A549 (cell line): ENCODE measurements at regions not wholly inside any gene's neighbourhood (a gene's known extent, or its start where the extent isn't known, plus 50 kb on each side); places are given as distances from the start of the nearest gene placed in this dataset.

Source experiments
- ATAC-seq, 2 experiments: fragments of 200-7000 bp in 1 of 2; fragments of >200 bp in 1 of 2; cut with Nextera tagmentation in 1 of 2; cut with Tn5 transposase in 1 of 2; 3 replicates each; pipeline versions ENCODE4 v1.8.0 to v1.9.1; 2018 to 2020; ENCODE audit warnings: mild to moderate bottlenecking in 1 of 2, moderate library complexity in 1 of 2
- CTCF ChIA-PET: fragments of 300-600 bp; sonication (Branson Sonifier 250); formaldehyde crosslinking; extraction: SDS; loops from one replicate; lab custom pipeline; 2021; ENCODE audit warnings: antibody characterized with exemption, inconsistent platforms; lab: Yijun Ruan, JAX
- POLR2A ChIA-PET: fragments of 350-600 bp; formaldehyde crosslinking; extraction: SDS; loops from one replicate; lab custom pipeline; 2021; ENCODE audit warnings: antibody characterized with exemption, inconsistent platforms; lab: Yijun Ruan, JAX
- DNase-seq, 2 experiments: peaks; one replicate each; pipeline versions ENCODE4 v3.0.0 to v3.0.0-alpha.2; 2011 to 2016; ENCODE audit warnings: low read depth in 1 of 2, low spot score in 1 of 2
- FAIRE-seq: peaks from 2 replicates; lab custom pipeline; 2011; peaks lifted over from hg19 to GRCh38; lab: Jason Lieb, UNC
- H3K27ac ChIP-seq, 2 experiments: fragments of >200 bp; sonication (Bioruptor Twin); formaldehyde crosslinking; 3 replicates each; pipeline ENCODE4 v1.5.1; 2016 to 2017
- H3K4me1 ChIP-seq: fragments of >200 bp; sonication (Bioruptor Twin); formaldehyde crosslinking; 3 replicates; pipeline ENCODE4 v1.6.1; 2016
- H3K4me2 ChIP-seq: fragments of >200 bp; sonication (Bioruptor Twin); formaldehyde crosslinking; 3 replicates; pipeline ENCODE4 v1.6.1; 2016
- H3K4me3 ChIP-seq: fragments of >200 bp; sonication (Bioruptor Twin); formaldehyde crosslinking; 3 replicates; pipeline ENCODE4 v1.5.1; 2016
- H3K9me3 ChIP-seq: fragments of >200 bp; sonication (Bioruptor Twin); formaldehyde crosslinking; 3 replicates; pipeline ENCODE4 v1.6.1; 2016
- CBX2 ChIP-seq: fragments of 200-600 bp; sonication (generic); IDR thresholded peaks from 2 replicates; pipeline ENCODE4 v1.6.1; 2016; ENCODE audit warnings: low read depth, mild to moderate bottlenecking, borderline replicate concordance
- CEBPB ChIP-seq, 2 experiments: fragments of >200 bp in 1 of 2; sonication (Bioruptor Twin) in 1 of 2; formaldehyde crosslinking in 1 of 2; IDR thresholded peaks; 2 replicates each; pipeline ENCODE4 v1.6.1; 2012 to 2016
- CHD4 ChIP-seq: fragments of 200-600 bp; sonication (generic); IDR thresholded peaks from 2 replicates; pipeline ENCODE4 v1.6.1; 2016; ENCODE audit warnings: antibody characterized with exemption, mild to moderate bottlenecking, borderline replicate concordance
- EHF ChIP-seq: fragments of 250-450 bp; sonication (Bioruptor Pico); IDR thresholded peaks from 2 replicates; pipeline ENCODE4 v1.5.0; 2020; ENCODE audit warnings: mild to moderate bottlenecking
- EHMT2 ChIP-seq: fragments of 200-600 bp; sonication (generic); IDR thresholded peaks from 2 replicates; pipeline ENCODE4 v1.6.1; 2016; ENCODE audit warnings: antibody characterized with exemption, low read depth, mild to moderate bottlenecking, moderate library complexity
- GATA3 ChIP-seq: IDR thresholded peaks from 2 replicates; pipeline ENCODE4 v1.6.1; 2012; ENCODE audit warnings: borderline replicate concordance
- HDAC2 ChIP-seq: fragments of 200-600 bp; sonication (generic); IDR thresholded peaks from 2 replicates; pipeline ENCODE4 v1.6.1; 2016
- HOXA7 ChIP-seq: fragments of 250-450 bp; sonication (Bioruptor Pico); IDR thresholded peaks from 2 replicates; pipeline ENCODE4 v1.5.0; 2020; ENCODE audit warnings: mild to moderate bottlenecking, moderate library complexity
- HOXB13 ChIP-seq: fragments of 250-450 bp; sonication (Bioruptor Pico); IDR thresholded peaks from 2 replicates; pipeline ENCODE4 v1.5.0; 2020; ENCODE audit warnings: low read depth, mild to moderate bottlenecking, moderate library complexity
- HOXB5 ChIP-seq: fragments of 250-450 bp; sonication (Bioruptor Pico); IDR thresholded peaks from 2 replicates; pipeline ENCODE4 v1.5.0; 2020; ENCODE audit warnings: mild to moderate bottlenecking, moderate library complexity
- KDM5A ChIP-seq: fragments of 200-600 bp; sonication (generic); IDR thresholded peaks from 2 replicates; pipeline ENCODE4 v1.6.1; 2016; ENCODE audit warnings: antibody characterized with exemption, mild to moderate bottlenecking
- MAFK ChIP-seq: fragments of 450-650 bp; IDR thresholded peaks from 2 replicates; pipeline ENCODE4 v1.6.1; 2014; ENCODE audit not compliant: partially characterized antibody
- NFE2L2 ChIP-seq: fragments of 150-350 bp; conservative IDR thresholded peaks from 2 replicates; pipeline ENCODE4 v1.6.1; 2014; ENCODE audit warnings: low read length
- NPAS2 ChIP-seq: fragments of 250-450 bp; sonication (Bioruptor Pico); IDR thresholded peaks from 2 replicates; pipeline ENCODE4 v1.8.0; 2022; ENCODE audit warnings: mild to moderate bottlenecking, moderate library complexity, borderline replicate concordance
- POLR2AphosphoS2 ChIP-seq: conservative IDR thresholded peaks from 2 replicates; pipeline ENCODE4 v1.6.1; 2012; ENCODE audit warnings: low read length, improper control_type of control experiment, inconsistent platforms
- RAD21 ChIP-seq, 2 experiments: fragments of >200 bp in 1 of 2; sonication (Bioruptor Twin) in 1 of 2; formaldehyde crosslinking in 1 of 2; IDR thresholded peaks in 1 of 2; conservative IDR thresholded peaks in 1 of 2; 2 replicates in 1 of 2; 3 replicates in 1 of 2; pipeline ENCODE4 v1.6.1; 2012 to 2018; ENCODE audit warnings: inconsistent platforms in 1 of 2
- SMC3 ChIP-seq: fragments of >200 bp; sonication (Bioruptor Twin); formaldehyde crosslinking; IDR thresholded peaks from 3 replicates; pipeline ENCODE4 v1.6.1; 2018; ENCODE audit warnings: inconsistent platforms
- SREBF2 ChIP-seq: fragments of 450-650 bp; IDR thresholded peaks from 2 replicates; pipeline ENCODE4 v1.6.1; 2014; ENCODE audit warnings: mild to moderate bottlenecking, moderate library complexity
- TP53 ChIP-seq: fragments of 250-450 bp; sonication (Bioruptor Pico); IDR thresholded peaks from 2 replicates; pipeline ENCODE4 v1.5.0; 2021; ENCODE audit warnings: mild to moderate bottlenecking, moderate library complexity
- ZFP36 ChIP-seq: fragments of 450-650 bp; IDR thresholded peaks from 2 replicates; pipeline ENCODE4 v1.6.1; 2014; ENCODE audit warnings: borderline replicate concordance; ENCODE audit not compliant: partially characterized antibody
- ZNF302 ChIP-seq: fragments of 250-450 bp; sonication (Bioruptor Pico); IDR thresholded peaks from 2 replicates; pipeline ENCODE4 v1.9.0; 2021; ENCODE audit warnings: inconsistent platforms, mild to moderate bottlenecking, moderate library complexity
- WGBS: methylation state at CpG from one replicate; pipeline ENCODE4 v1.1.6; 2017; ENCODE audit errors: missing lambda C conversion rate; 5-methylcytosine and 5-hydroxymethylcytosine counted together
- TF ChIP-seq, protein P1 (sequence below): fragments of 150-350 bp; IDR thresholded peaks from 2 replicates; pipeline ENCODE4 v1.6.1; 2014; ENCODE audit warnings: low read depth, mild to moderate bottlenecking, low read length
- TF ChIP-seq, protein P2 (sequence below): fragments of 250-450 bp; sonication (Bioruptor Pico); IDR thresholded peaks from 2 replicates; pipeline ENCODE4 v1.5.0; 2021; ENCODE audit warnings: mild to moderate bottlenecking, moderate library complexity, borderline replicate concordance

DNA sequence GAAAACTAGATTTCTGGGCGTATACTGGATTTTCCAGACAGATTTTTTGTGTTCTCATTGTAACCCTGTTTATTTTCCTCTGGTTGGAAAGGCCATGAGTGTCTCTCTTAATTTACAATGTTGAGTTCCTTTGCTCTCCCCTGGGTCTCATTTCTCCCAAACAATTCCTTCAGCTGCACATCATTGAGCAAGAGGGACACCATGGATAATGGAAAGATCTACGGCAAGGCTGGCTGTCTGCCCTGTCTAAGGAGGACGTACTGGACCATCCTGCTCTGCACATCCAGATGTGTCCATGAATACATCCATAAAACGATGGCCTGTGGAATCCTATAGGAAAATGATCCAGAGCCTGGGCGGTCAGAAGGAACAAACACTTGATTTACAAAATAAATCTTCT is 258.1 kb upstream of the MCTP2 start (continued):
- TF ChIP-seq CHD4, result no peak
- no peak for TF ChIP-seq RAD21 (conservative IDR thresholded peaks at IDR 0.05 in 1 of 2, IDR thresholded peaks at IDR 0.05 in 1 of 2)
- no peak for TF ChIP-seq HOXB13 (CRISPR knock-in tag)
- no peak for TF ChIP-seq SREBF2
- no peak for TF ChIP-seq ZNF302

DNA sequence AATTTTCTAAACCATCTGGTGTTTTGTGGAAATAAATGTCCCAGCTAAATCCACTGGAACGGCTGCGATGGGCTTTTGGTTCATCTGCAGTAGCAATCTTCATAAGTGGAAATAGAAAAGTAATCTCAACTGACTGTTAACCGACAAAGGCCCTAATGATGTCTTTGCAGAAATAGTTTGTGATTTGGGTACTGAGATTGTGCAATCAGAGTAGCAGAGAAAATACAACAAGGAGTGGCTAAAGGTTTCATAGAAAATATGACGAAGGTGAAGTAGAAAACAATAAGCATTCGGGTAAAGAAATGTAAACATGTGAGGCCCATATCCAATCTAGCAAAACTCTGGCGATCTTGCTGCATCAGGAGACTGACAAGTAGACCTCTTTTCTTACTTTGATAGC is 262.6 kb upstream of the MCTP2 start:
- POLR2A ChIA-PET, result no interaction called here
- TF ChIP-seq CEBPB (IDR thresholded peaks at IDR 0.05) (0 out of 4 replicates have a peak, but pooled peaks of 1 of the 2 experiments have one; percentile 6), MAFK (no peak), GATA3 (no peak)
- CTCF ChIA-PET, result no interaction called here
- no peak for DNase-seq
- WGBS, result 5% methylated on average over 6 of the region's 6 CpGs
- Histone ChIP-seq H3K4me3 (no peak overlapping the region), H3K4me2 (no peak overlapping the region), H3K9me3 (no peaks in the 10 kb centered on the region), H3K4me1 (no peaks in the 10 kb centered on the region), H3K27ac (no peak overlapping the region)
- no peak for ATAC-seq
- FAIRE-seq, result no peak

DNA sequence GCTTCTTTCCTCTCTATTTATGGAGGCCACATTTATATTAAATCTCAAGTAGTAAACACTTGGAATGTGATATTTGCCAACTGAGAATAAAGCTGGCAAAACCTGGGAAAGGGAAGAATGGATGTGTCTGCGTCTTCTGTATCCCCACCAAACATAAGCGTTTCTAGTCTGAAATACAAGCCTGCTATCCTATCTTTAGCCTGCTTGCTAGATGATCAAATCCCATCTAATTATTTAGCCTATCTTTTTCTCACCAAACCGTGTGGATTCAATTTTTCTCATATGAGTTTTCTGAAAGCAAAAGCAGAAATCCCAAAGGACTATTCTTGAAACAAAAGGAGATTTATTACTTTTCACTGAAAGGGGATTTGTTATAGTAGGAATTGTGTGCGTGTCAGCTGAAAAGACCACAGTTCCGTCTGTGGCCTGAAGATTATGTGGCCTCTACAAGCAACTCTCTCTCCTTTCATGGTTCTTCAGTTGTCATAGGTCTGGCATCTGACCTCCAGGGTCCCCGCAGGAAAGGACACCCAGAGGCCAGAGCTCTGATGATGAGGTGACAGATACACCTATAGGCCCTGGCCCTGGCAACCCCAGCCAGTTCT is 266.0 kb upstream of the MCTP2 start:
- Histone ChIP-seq H3K27ac (no peak overlapping the region), H3K4me2 (no peak overlapping the region), H3K4me1 (no peaks in the 10 kb centered on the region)
- 3% methylated on average over 6 of the region's 6 CpGs for WGBS
- no peak for ATAC-seq
- CTCF ChIA-PET, result no interaction called here
- no peak for TF ChIP-seq MAFK
- TF ChIP-seq, protein P1, sequence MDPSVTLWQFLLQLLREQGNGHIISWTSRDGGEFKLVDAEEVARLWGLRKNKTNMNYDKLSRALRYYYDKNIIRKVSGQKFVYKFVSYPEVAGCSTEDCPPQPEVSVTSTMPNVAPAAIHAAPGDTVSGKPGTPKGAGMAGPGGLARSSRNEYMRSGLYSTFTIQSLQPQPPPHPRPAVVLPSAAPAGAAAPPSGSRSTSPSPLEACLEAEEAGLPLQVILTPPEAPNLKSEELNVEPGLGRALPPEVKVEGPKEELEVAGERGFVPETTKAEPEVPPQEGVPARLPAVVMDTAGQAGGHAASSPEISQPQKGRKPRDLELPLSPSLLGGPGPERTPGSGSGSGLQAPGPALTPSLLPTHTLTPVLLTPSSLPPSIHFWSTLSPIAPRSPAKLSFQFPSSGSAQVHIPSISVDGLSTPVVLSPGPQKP, result no peak
- no peak for TF ChIP-seq HDAC2
- no peak for TF ChIP-seq CBX2
- TF ChIP-seq CHD4, result no peak
- no peak for TF ChIP-seq NFE2L2
- TF ChIP-seq SMC3, result no peak
- no peak for TF ChIP-seq TP53
- TF ChIP-seq HOXB5 (CRISPR knock-in tag), result no peak
- no peak for TF ChIP-seq HOXA7 (CRISPR knock-in tag)
- no peak for TF ChIP-seq EHMT2
- TF ChIP-seq, protein P2, sequence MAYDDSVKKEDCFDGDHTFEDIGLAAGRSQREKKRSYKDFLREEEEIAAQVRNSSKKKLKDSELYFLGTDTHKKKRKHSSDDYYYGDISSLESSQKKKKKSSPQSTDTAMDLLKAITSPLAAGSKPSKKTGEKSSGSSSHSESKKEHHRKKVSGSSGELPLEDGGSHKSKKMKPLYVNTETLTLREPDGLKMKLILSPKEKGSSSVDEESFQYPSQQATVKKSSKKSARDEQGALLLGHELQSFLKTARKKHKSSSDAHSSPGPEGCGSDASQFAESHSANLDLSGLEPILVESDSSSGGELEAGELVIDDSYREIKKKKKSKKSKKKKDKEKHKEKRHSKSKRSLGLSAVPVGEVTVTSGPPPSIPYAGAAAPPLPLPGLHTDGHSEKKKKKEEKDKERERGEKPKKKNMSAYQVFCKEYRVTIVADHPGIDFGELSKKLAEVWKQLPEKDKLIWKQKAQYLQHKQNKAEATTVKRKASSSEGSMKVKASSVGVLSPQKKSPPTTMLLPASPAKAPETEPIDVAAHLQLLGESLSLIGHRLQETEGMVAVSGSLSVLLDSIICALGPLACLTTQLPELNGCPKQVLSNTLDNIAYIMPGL (CRISPR knock-in tag), result no peak
- TF ChIP-seq NPAS2, result no peak
- no peak for TF ChIP-seq ZFP36
- no peak for TF ChIP-seq CEBPB (IDR thresholded peaks at IDR 0.05)
- TF ChIP-seq KDM5A, result no peak
- no peak for TF ChIP-seq EHF
- TF ChIP-seq POLR2AphosphoS2, result no peak
- TF ChIP-seq, all 56 proteins: peak for 0
- Histone ChIP-seq H3K9me3 (no peaks in the 10 kb centered on the region), H3K4me3 (no peak overlapping the region)
- FAIRE-seq, result no peak
- DNase-seq, result no peak
- POLR2A ChIA-PET, result no interaction called here
